B cell (primary cell): ENCODE measurements at regions not wholly inside any gene's neighbourhood (a gene's known extent, or its start where the extent isn't known, plus 50 kb on each side); places are given as distances from the start of the nearest gene placed in this dataset.

Experiments
- ATAC-seq: fragments of 200-7000 bp; cut with Tn5 transposase; one replicate; pipeline ENCODE4 v1.10.0; 2021; ENCODE audit warnings: low read depth, mild to moderate bottlenecking, moderate number of reproducible peaks, moderate library complexity
- CTCF ChIA-PET: fragments of 350-600 bp; sonication (Branson Sonifier 250); formaldehyde crosslinking; loops from one replicate; lab custom pipeline; 2021; ENCODE audit warnings: antibody characterized with exemption, inconsistent platforms; lab: Charles Lee
- POLR2A ChIA-PET: fragments of 350-600 bp; sonication (Branson Sonifier 250); formaldehyde crosslinking; loops from one replicate; lab custom pipeline; 2021; ENCODE audit warnings: antibody characterized with exemption; lab: Charles Lee
- DNase-seq: peaks from one replicate; pipeline ENCODE4 v3.0.0; 2013
- H2AFZ ChIP-seq: 2 replicates; pipeline ENCODE4 v1.6.1; 2012; ENCODE audit warnings: mild to moderate bottlenecking, low read depth, low read length; ENCODE audit not compliant: insufficient read depth, poor library complexity, severe bottlenecking
- H3K27ac ChIP-seq, 2 donors: 1 replicate in 1 of 2; 2 replicates in 1 of 2; pipeline ENCODE4 v1.5.1; 2012 to 2013; ENCODE audit warnings: low read length in 2 of 2, mild to moderate bottlenecking in 2 of 2, moderate library complexity in 1 of 2
- H3K27me3 ChIP-seq, 4 experiments: fragments of 200-600 bp in 1 of 4; sonication (generic) in 1 of 4; replicated peaks in 1 of 4; 1 replicate in 2 of 4; 2 replicates in 2 of 4; pipeline versions ENCODE4 v1.6.1 to v1.7.0; 2013 to 2016; ENCODE audit warnings: low read length in 3 of 4, mild to moderate bottlenecking in 2 of 4, mixed read lengths in 1 of 4, moderate library complexity in 1 of 4; ENCODE audit not compliant: insufficient read depth in 4 of 4, control insufficient read depth in 3 of 4; ENCODE audit errors: control extremely low read depth in 1 of 4
- H3K36me3 ChIP-seq, 2 experiments: replicated peaks in 1 of 2; 1 replicate in 1 of 2; 2 replicates in 1 of 2; pipeline versions ENCODE4 v1.6.1 to v1.7.1; 2013; ENCODE audit warnings: low read length in 1 of 2; ENCODE audit not compliant: insufficient read depth in 2 of 2, control insufficient read depth in 1 of 2; ENCODE audit errors: control extremely low read depth in 1 of 2, extremely low read depth in 1 of 2
- H3K4me1 ChIP-seq, 2 donors: fragments of 200-600 bp in 1 of 2; sonication (generic) in 1 of 2; 1 replicate in 1 of 2; 2 replicates in 1 of 2; pipeline versions ENCODE4 v1.5.1 to v1.6.1; 2013 to 2017; ENCODE audit warnings: low read length in 2 of 2; ENCODE audit not compliant: control insufficient read depth in 2 of 2, insufficient read depth in 2 of 2
- H3K4me2 ChIP-seq: replicated peaks from 2 replicates; pipeline ENCODE3; 2012; ENCODE audit warnings: mild to moderate bottlenecking, low read depth, low read length; ENCODE audit not compliant: poor library complexity, severe bottlenecking
- H3K4me3 ChIP-seq, 5 experiments: fragments of 200-600 bp in 1 of 5; sonication (generic) in 1 of 5; 1 replicate in 3 of 5; 2 replicates in 2 of 5; pipeline versions ENCODE4 v1.5.1 to v1.7.0; 2011 to 2016; ENCODE audit warnings: low read length in 4 of 5, mild to moderate bottlenecking in 4 of 5, low read depth in 2 of 5, control low read depth in 1 of 5, moderate library complexity in 1 of 5; ENCODE audit not compliant: insufficient read depth in 1 of 5; ENCODE audit errors: control extremely low read depth in 1 of 5, extremely low read depth in 1 of 5
- H3K79me2 ChIP-seq: fragments of 200-600 bp; sonication (generic); one replicate; pipeline ENCODE4 v1.6.0; 2016; ENCODE audit warnings: low read length; ENCODE audit not compliant: control insufficient read depth, insufficient read depth
- H3K9ac ChIP-seq: fragments of 200-600 bp; sonication (generic); 2 replicates; pipeline ENCODE4 v1.6.1; 2017; ENCODE audit warnings: mild to moderate bottlenecking, low read length, moderate library complexity
- H3K9me3 ChIP-seq, 3 donors: one replicate each; pipeline versions ENCODE4 v1.6.1 to v1.7.1; 2013; ENCODE audit warnings: low read length in 2 of 3; ENCODE audit not compliant: control insufficient read depth in 2 of 3, insufficient read depth in 1 of 3; ENCODE audit errors: control extremely low read depth in 1 of 3
- H4K20me1 ChIP-seq: 2 replicates; pipeline ENCODE4 v1.6.0; 2012; ENCODE audit warnings: mild to moderate bottlenecking, low read length; ENCODE audit not compliant: insufficient read depth, control insufficient read depth, poor library complexity, severe bottlenecking
- H3K27ac Mint-ChIP-seq: one replicate; pipeline ENCODE4 v1.8.0; 2021; ENCODE audit warnings: mixed read lengths
- H3K27me3 Mint-ChIP-seq: one replicate; pipeline ENCODE4 v1.8.0; 2021; ENCODE audit warnings: mixed read lengths
- H3K4me1 Mint-ChIP-seq: one replicate; pipeline ENCODE4 v1.8.0; 2021; ENCODE audit warnings: mixed read lengths
- H3K4me3 Mint-ChIP-seq: one replicate; pipeline ENCODE4 v1.8.0; 2021; ENCODE audit warnings: mixed read lengths
- H3K9me3 Mint-ChIP-seq: one replicate; pipeline ENCODE4 v1.8.0; 2022; ENCODE audit warnings: mixed read lengths; ENCODE audit not compliant: insufficient read depth
- EZH2 ChIP-seq: IDR thresholded peaks from 2 replicates; pipeline ENCODE4 v1.6.1; 2012; ENCODE audit warnings: borderline replicate concordance, low read depth, mild to moderate bottlenecking, moderate library complexity, low read length; ENCODE audit not compliant: insufficient read depth, poor library complexity, severe bottlenecking
- WGBS: methylation state at CpG from one replicate; pipeline ENCODE4 v1.1.5; 2013; ENCODE audit warnings: missing lambda C conversion rate; ENCODE audit not compliant: insufficient coverage; 5-methylcytosine and 5-hydroxymethylcytosine counted together
- intact Hi-C: fragments of 100-400 bp; cut with micrococcal nuclease; formaldehyde crosslinking; loops from one replicate; pipeline ENCODE4 v1.10.0; 2022
- TF ChIP-seq, protein P1 (sequence below): fragments of 200-600 bp; IDR thresholded peaks from one replicate; pipeline ENCODE4 v1.8.0; 2022; ENCODE audit warnings: antibody characterized with exemption, mild to moderate bottlenecking

DNA sequence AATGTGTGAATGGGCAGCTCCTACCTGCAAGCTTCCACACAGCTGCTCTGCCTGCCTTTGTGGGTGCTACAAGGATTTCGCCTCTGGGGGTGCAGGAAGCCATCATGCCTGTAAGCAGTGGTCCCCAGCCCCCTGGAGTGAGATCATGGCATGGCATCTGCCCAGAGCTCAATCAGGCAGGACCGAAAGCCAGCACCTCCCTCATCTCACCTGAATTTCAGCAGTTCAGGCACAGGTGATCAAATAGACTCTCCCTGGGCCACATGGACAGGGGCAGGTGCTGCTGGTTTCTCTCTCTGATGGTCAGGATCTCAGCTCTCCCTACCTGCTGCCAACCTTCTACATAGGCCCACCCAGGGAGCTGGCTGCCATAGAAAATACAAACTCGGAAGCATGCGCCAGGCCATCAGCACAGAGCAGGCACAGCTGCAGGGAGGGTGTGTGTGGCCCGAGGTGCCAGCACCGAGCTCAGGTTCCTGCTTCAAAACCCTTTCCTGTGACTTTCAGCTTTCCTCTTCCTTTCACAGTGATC is 133.2 kb upstream of the ID2 start:
- TF ChIP-seq, protein P1, sequence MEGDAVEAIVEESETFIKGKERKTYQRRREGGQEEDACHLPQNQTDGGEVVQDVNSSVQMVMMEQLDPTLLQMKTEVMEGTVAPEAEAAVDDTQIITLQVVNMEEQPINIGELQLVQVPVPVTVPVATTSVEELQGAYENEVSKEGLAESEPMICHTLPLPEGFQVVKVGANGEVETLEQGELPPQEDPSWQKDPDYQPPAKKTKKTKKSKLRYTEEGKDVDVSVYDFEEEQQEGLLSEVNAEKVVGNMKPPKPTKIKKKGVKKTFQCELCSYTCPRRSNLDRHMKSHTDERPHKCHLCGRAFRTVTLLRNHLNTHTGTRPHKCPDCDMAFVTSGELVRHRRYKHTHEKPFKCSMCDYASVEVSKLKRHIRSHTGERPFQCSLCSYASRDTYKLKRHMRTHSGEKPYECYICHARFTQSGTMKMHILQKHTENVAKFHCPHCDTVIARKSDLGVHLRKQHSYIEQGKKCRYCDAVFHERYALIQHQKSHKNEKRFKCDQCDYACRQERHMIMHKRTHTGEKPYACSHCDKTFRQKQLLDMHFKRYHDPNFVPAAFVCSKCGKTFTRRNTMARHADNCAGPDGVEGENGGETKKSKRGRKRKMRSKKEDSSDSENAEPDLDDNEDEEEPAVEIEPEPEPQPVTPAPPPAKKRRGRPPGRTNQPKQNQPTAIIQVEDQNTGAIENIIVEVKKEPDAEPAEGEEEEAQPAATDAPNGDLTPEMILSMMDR: no peak
- no peak for TF ChIP-seq EZH2
- ATAC-seq (no peak), DNase-seq (no peak)
- POLR2A ChIA-PET: no interaction called here
- Histone ChIP-seq H4K20me1 (no peaks in the 10 kb centered on the region), H3K9me3 (peaks cover 0 to 10% (median 0%) of the 10 kb centered on the region in 3 donors), H3K4me2 (no peak overlapping the region), H2AFZ (no peak overlapping the region), H3K79me2 (no peaks in the 10 kb centered on the region), H3K9ac (no peak overlapping the region), H3K4me3 (no peak overlapping the region), H3K4me1 (peaks cover 24 to 36% of the 10 kb centered on the region in 2 donors), H3K27me3 (peaks cover 0 to 56% (median 4%) of the 10 kb centered on the region in 4 experiments), H3K27ac (no peak overlapping the region), H3K36me3 (no peaks in the 10 kb centered on the region)
- CTCF ChIA-PET: no interaction called here
- H3K4me3 Mint-ChIP-seq: no peak overlapping the region
- H3K27me3 Mint-ChIP-seq: peaks cover 39% of the 10 kb centered on the region
- 91% methylated on average over 6 of the region's 6 CpGs for WGBS
- H3K27ac Mint-ChIP-seq: no peak overlapping the region
- H3K9me3 Mint-ChIP-seq: no peaks in the 10 kb centered on the region
- intact Hi-C loops: no loop called here
- H3K4me1 Mint-ChIP-seq: peaks cover 39% of the 10 kb centered on the region

GRCh38 chr2:8549273-8549922 is 132.5 kb upstream of the ID2 start:
- CTCF ChIA-PET: no interaction called here
- Histone ChIP-seq H3K79me2 (no peaks in the 10 kb centered on the region), H3K27me3 (peaks cover 0 to 50% (median 3%) of the 10 kb centered on the region in 4 experiments), H3K9ac (no peak overlapping the region), H3K4me1 (peaks cover 17 to 29% of the 10 kb centered on the region in 2 donors), H3K9me3 (peaks cover 0 to 13% (median 0%) of the 10 kb centered on the region in 3 donors), H2AFZ (no peak overlapping the region), H3K36me3 (no peaks in the 10 kb centered on the region), H3K4me3 (no peak overlapping the region), H4K20me1 (no peaks in the 10 kb centered on the region), H3K27ac (no peak overlapping the region), H3K4me2 (no peak overlapping the region)
- DNase-seq (no peak), ATAC-seq (no peak)
- no peak overlapping the region for H3K4me3 Mint-ChIP-seq
- H3K27ac Mint-ChIP-seq: no peak overlapping the region
- peaks cover 33% of the 10 kb centered on the region for H3K4me1 Mint-ChIP-seq
- no peak for TF ChIP-seq EZH2
- TF ChIP-seq, protein P1: no peak
- H3K9me3 Mint-ChIP-seq: no peaks in the 10 kb centered on the region
- intact Hi-C loops: no loop called here
- WGBS: 93% methylated on average over 9 of the region's 11 CpGs
- peaks cover 39% of the 10 kb centered on the region for H3K27me3 Mint-ChIP-seq
- POLR2A ChIA-PET: no interaction called here
